ENCODE measurements at regions not wholly inside any gene's neighbourhood (a gene's known extent, or its start where the extent isn't known, plus 50 kb on each side); places are given as distances from the start of the nearest gene placed in this dataset.

GRCh38 chr14:80316441-80316840 lies 105.1 kb upstream of the DIO2 start:
- Histone ChIP-seq H3K4me3 (peak overlapping the region; percentile 50), H3K36me3 (ENCODE audit: low read depth) (no peaks in the 10 kb centered on the region), H3K4me1 (ENCODE audit: insufficient read depth) (peaks cover 48% of the 10 kb centered on the region), H3F3A (ENCODE audit: insufficient read depth) (peaks cover 27% of the 10 kb centered on the region), H3K9me2 (ENCODE audit: insufficient read depth) (no peaks in the 10 kb centered on the region), H3K79me2 (ENCODE audit: insufficient read depth) (no peaks in the 10 kb centered on the region), H3K9ac (peak overlapping the region; percentile 41), H4K20me1 (ENCODE audit: insufficient read depth) (no peaks in the 10 kb centered on the region), H3K4me2 (ENCODE audit: unreplicated experiment) (peak overlapping the region; percentile 77), H2AFZ (peak overlapping the region; percentile 72), H3K27ac (peak overlapping the region; percentile 65), H3K27me3 (replicated peaks; ENCODE audit: insufficient read depth) (no peaks in the 10 kb centered on the region), H3K9me3 (ENCODE audit: low read depth) (no peaks in the 10 kb centered on the region)
- TF ChIP-seq EZH2 (IDR thresholded peaks at IDR 0.05; ENCODE audit: insufficient read depth, poor library complexity, severe bottlenecking) = no peak
- TF ChIP-seq EZH2phosphoT487 (IDR thresholded peaks at IDR 0.05; ENCODE audit: insufficient read depth, low read depth) = no peak
- WGBS, 2 experiments (ENCODE audit: low coverage in 1 of 2, low lambda C conversion rate in 2 of 2, missing lambda C conversion rate in 2 of 2) = 5 to 7% methylated on average over 3 of the region's 3 CpGs
- in situ Hi-C loops (cut with MboI) = no loop called here
- peak; percentile 59 for DNase-seq

GRCh38 chr14:80315681-80316080 lies 104.4 kb upstream of the DIO2 start:
- Histone ChIP-seq H2AFZ (peak overlapping the region; percentile 72), H3K27me3 (replicated peaks; ENCODE audit: insufficient read depth) (no peaks in the 10 kb centered on the region), H3K9me2 (ENCODE audit: insufficient read depth) (no peaks in the 10 kb centered on the region), H3F3A (ENCODE audit: insufficient read depth) (peaks cover 27% of the 10 kb centered on the region), H3K36me3 (ENCODE audit: low read depth) (no peaks in the 10 kb centered on the region), H4K20me1 (ENCODE audit: insufficient read depth) (no peaks in the 10 kb centered on the region), H3K9me3 (ENCODE audit: low read depth) (no peaks in the 10 kb centered on the region), H3K4me2 (ENCODE audit: unreplicated experiment) (peak overlapping the region; percentile 77), H3K79me2 (ENCODE audit: insufficient read depth) (no peaks in the 10 kb centered on the region), H3K4me3 (peak overlapping the region; percentile 50), H3K4me1 (ENCODE audit: insufficient read depth) (peaks cover 55% of the 10 kb centered on the region), H3K9ac (peak overlapping the region; percentile 41), H3K27ac (peak overlapping the region; percentile 65)
- in situ Hi-C loops (cut with MboI) = no loop called here
- peak; percentile 46 for DNase-seq
- WGBS, 2 experiments (ENCODE audit: low coverage in 1 of 2, low lambda C conversion rate in 2 of 2, missing lambda C conversion rate in 2 of 2) = 6 to 9% methylated on average over 1 of the region's 1 CpG
- TF ChIP-seq EZH2 (IDR thresholded peaks at IDR 0.05; ENCODE audit: insufficient read depth, poor library complexity, severe bottlenecking) = no peak
- TF ChIP-seq EZH2phosphoT487 (IDR thresholded peaks at IDR 0.05; ENCODE audit: insufficient read depth, low read depth) = no peak

- no peak overlapping the region for H3K9ac ChIP-seq
- H3F3A ChIP-seq (ENCODE audit: insufficient read depth) = peaks cover 27% of the 10 kb centered on the region
- in situ Hi-C loops (cut with MboI) = no loop called here
- no peaks in the 10 kb centered on the region for H3K36me3 ChIP-seq (ENCODE audit: low read depth)
- H3K4me2 ChIP-seq (ENCODE audit: unreplicated experiment) = no peak overlapping the region
- peaks cover 58% of the 10 kb centered on the region for H3K4me1 ChIP-seq (ENCODE audit: insufficient read depth)
- no peaks in the 10 kb centered on the region for H3K79me2 ChIP-seq (ENCODE audit: insufficient read depth)
- H3K9me2 ChIP-seq (ENCODE audit: insufficient read depth) = no peaks in the 10 kb centered on the region
- H3K27me3 ChIP-seq (replicated peaks; ENCODE audit: insufficient read depth) = no peaks in the 10 kb centered on the region
- H3K9me3 ChIP-seq (ENCODE audit: low read depth) = no peaks in the 10 kb centered on the region
- no peak for TF ChIP-seq EZH2phosphoT487 (IDR thresholded peaks at IDR 0.05; ENCODE audit: insufficient read depth, low read depth)
- no peak for TF ChIP-seq EZH2 (IDR thresholded peaks at IDR 0.05; ENCODE audit: insufficient read depth, poor library complexity, severe bottlenecking)
- DNase-seq = peak; percentile 22
- H3K4me3 ChIP-seq = no peak overlapping the region
- peak overlapping the region; percentile 10; the same call in 1 of the 2 replicates for H2AFZ ChIP-seq
- H4K20me1 ChIP-seq (ENCODE audit: insufficient read depth) = no peaks in the 10 kb centered on the region
- H3K27ac ChIP-seq = 0 out of 2 replicates have a peak overlapping the region, but pooled peaks have one; percentile 2
Measured at GRCh38 chr14:80313806-80314205, 102.5 kb upstream of the DIO2 start.

GRCh38 chr14:80310938-80311750 lies 99.8 kb upstream of the DIO2 start:
- Histone ChIP-seq H3K4me1 (ENCODE audit: insufficient read depth) (peaks cover 37% of the 10 kb centered on the region), H3F3A (ENCODE audit: insufficient read depth) (peaks cover 15% of the 10 kb centered on the region), H3K9me3 (ENCODE audit: low read depth) (no peaks in the 10 kb centered on the region), H3K27ac (no peak overlapping the region), H3K4me3 (no peak overlapping the region), H2AFZ (no peak overlapping the region), H3K79me2 (ENCODE audit: insufficient read depth) (no peaks in the 10 kb centered on the region), H3K27me3 (replicated peaks; ENCODE audit: insufficient read depth) (no peaks in the 10 kb centered on the region), H3K9me2 (ENCODE audit: insufficient read depth) (0 out of 2 replicates have a peak, but pooled peaks cover 3% of the 10 kb centered on the region), H3K9ac (no peak overlapping the region), H3K4me2 (ENCODE audit: unreplicated experiment) (no peak overlapping the region), H4K20me1 (ENCODE audit: insufficient read depth) (no peaks in the 10 kb centered on the region), H3K36me3 (ENCODE audit: low read depth) (no peaks in the 10 kb centered on the region)
- 73 to 86% methylated on average over 5 of the region's 5 CpGs for WGBS, 2 experiments (ENCODE audit: low coverage in 1 of 2, low lambda C conversion rate in 2 of 2, missing lambda C conversion rate in 2 of 2)
- in situ Hi-C loops (cut with MboI) = no loop called here
- DNase-seq = peak; percentile 55
- TF ChIP-seq EZH2 (IDR thresholded peaks at IDR 0.05; ENCODE audit: insufficient read depth, poor library complexity, severe bottlenecking) = no peak
- TF ChIP-seq EZH2phosphoT487 (IDR thresholded peaks at IDR 0.05; ENCODE audit: insufficient read depth, low read depth) = no peak
